HG03439 (cell line): ENCODE measurements at regions not wholly inside any gene's neighbourhood (a gene's known extent, or its start where the extent isn't known, plus 50 kb on each side); places are given as distances from the start of the nearest gene placed in this dataset.

Experiments used
- ATAC-seq: cut with Tn5 transposase; IDR thresholded peaks from one replicate; pipeline ENCODE4 v1.9.1; 2021; ENCODE audit warnings: mild to moderate bottlenecking, moderate library complexity; ENCODE audit not compliant: unreplicated experiment

DNA sequence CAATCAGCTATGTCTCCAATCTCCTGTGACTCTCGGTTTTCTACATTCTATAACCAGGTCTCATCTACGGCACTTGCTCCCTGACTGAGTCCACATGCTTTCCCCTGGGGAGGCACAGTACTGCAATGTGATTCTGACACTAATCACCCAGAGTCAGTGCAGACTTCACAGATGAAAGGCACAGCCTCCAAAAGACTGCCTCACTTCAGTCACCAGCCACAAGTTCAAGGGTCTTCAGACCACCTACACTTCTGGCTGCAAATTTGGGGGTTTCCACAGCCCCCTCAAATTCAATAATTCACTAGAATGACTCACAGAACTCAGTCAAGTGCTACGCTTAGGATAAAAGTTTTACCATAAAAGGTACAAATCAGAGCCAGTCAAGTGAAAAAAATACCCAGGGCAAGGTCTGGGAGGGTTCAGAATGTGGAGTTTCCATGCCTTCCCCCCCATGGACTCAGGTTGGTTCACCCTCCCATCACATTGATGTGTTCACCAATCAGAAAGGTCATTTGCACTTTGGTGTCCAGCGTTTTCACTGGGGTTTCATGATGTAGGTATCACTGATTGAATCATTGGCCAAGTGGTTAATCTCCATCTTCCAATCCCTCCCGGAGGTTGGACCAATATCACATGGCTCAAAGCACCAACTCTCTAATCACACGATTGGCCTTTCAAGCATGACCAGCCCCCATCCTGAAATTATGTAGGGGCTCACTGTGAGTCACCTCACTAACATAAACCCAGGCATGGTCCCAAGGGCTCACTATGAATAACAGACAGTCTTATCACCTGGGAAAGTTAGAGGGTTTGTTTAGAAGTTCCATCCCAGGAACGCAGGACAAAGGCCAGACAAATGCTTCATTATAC is 182.9 kb upstream of the CAMK1G start:
- ATAC-seq: no peak

DNA sequence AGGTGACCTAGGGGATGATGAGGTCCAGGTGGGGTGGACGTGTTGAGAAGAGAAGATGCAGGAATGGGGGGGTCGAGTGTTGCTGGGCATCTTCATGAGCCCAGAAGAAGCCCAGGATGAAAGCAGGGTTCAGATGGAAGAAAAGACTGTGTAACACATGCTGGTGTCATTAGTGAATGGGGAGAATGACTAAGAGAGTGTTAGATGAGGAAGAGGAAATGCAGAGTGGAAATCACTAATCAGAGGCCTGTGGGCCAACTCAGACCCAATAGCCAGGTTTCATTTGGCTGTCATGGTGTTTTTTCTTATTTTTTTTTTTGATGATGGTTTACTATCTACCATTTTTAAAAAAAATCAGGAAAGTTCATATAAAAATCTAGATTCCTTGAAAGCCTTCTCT is 180.8 kb upstream of the CAMK1G start:
- ATAC-seq: no peak

DNA sequence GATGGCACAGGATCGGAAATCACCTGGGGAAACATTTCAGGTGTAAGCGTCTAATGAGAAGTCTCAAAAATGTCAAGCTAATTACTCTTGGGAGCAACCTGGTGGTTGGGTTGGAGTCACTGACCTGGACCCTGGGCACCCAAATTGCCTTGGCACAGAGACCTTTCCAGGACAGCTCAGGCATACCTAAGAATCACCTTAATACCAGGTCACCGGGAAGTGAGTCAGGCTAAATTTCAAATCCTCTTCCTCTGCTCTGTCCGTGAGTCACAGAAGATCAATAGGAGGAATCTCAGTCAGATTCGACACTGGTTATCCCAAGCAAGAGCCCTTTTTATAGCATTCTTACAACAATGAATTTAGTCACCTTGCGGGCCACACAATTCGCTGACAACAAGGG is 179.6 kb upstream of the CAMK1G start:
- no peak for ATAC-seq

DNA sequence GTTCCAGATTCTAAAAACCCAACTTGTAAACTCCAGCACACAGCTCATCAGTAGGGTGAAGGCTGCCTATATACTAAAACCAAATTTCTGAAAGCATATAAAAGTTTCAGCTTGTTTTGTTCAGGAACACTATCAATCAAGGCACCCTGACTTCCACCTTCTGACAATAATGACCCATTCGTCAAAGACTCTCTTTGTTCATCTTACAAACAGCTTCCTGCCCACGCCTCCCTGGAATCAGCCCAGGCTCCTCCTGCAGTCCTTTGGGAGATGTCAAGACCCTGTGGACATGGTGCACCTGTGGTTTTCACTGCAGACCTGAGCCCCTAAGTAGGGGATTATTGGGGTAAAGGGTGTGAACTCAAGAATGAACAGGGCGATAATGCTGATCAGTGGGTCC is 178.9 kb upstream of the CAMK1G start:
- no peak for ATAC-seq

DNA sequence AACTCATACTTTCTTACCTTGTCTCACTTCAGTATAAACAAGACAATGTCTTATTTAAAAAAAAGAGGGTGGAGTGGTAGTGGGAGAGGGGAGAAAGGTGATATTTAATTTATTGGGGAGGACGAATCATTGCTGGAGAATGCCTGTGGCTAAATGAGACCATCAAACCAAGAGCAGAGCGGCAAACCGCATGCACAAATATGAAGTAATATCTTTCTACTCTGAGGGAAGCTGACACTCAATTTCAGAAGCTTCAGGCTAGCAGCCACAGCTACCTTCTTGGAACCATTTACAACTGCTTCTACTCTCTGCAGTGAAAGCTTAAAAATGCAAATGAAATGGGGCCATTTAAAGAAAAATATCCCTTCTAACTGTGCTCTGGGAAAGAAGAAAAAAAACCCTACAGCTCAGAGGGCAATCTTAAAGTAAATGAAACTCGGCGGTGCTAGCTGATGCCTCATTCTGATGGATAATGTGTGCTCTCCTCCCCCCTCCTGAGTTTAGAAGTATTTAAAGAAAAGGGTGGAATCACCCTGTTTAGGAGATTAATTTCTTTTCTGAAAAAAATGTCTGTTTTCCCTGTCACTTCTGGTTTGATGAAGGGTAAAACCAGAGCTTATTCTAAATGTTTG is 178.2 kb upstream of the CAMK1G start:
- ATAC-seq: no peak

DNA sequence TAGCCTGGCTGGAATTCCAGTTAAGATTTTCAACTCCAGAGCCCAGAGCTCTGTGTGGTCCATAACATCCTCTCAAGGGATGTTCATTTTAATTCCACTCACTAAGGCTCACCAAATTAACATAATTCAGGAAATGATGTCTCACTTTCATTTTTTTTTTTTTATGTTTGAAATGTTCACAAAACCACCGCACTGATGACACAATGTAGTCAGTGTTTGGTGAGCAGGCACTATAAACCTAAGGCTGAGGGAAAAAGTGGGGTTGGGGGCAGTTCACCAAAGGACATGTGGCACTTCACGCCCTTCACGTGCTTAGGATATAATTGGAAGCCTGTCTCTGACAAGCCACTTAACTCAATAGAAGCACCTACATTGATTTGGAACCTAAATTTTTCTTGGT is 177.3 kb upstream of the CAMK1G start:
- ATAC-seq: no peak

DNA sequence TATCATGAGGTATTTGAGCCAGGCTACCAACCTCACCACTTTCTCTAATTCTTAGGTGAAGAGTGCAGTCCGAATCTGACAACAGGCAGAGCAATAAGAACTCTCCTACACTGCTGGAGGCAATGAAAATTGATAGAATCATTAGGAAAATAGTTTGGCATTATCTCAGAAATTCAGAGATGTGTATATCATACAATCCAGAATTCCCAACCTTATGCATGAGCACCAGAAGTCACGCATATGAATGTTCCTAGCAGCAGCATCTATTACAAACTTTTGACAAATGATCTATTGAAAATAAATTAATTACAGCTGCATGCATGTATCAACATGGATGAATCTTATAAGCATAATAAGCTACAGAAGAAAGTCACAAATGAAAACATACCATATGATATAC is 176.9 kb upstream of the CAMK1G start:
- ATAC-seq: no peak

DNA sequence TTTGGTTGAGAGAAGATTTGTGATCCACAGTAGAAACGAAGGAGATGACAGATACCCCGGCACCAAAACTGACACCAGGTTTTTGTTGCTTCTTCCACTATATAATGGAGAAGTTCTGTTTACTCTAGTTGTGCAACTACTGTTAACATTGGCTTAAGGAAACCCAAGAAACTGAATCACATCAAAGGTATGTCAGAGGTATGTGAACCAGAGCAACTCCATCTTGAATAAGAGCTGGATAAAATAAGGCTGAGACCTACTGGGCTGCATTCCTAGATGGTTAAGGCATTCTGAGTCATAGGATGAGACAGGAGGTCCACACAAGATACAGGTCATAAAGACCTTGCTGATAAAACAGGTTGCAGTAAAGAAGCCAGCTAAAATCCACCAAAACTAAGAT is 173.7 kb upstream of the CAMK1G start:
- ATAC-seq: no peak

DNA sequence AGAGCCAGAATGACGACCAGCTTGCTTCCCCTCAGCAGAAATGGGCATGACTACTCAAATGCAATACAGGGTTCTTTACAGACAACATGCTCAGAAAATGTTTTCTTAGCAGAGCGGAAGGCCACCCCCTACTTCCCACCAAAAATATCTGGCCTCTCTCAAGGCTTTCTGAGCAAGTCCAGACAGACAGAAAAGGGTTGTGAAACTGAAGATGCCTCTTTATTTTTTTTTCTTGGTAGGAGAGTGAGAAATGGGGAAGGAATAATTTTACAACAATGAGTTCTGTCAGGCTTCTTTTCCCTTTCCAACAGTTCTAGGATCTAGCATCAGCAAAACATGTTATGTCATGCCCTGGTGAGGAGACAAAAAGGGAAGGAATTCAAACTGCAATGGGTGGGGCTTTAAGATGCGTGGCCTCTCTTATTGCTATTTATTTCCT is 172.0 kb upstream of the CAMK1G start:
- ATAC-seq: no peak

DNA sequence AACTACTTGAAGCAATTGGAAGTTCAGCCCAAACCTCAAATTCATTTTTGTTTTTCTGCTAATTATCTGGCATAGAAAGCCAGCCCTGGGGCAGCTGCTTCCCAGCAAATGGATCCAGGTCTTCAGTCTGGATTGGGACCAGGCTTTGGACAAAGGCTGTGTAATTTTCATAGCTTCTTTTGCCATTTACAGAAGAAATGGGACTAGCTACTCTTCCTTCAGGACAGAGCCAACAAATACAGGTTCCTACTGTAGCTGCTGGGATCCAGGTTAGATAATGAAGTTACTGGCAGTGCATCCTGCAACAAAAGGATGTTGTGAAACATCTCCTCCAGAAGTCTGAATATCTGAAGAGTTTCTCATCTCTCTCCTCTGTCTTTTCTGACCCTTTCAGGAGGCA is 171.5 kb upstream of the CAMK1G start:
- ATAC-seq: no peak

DNA sequence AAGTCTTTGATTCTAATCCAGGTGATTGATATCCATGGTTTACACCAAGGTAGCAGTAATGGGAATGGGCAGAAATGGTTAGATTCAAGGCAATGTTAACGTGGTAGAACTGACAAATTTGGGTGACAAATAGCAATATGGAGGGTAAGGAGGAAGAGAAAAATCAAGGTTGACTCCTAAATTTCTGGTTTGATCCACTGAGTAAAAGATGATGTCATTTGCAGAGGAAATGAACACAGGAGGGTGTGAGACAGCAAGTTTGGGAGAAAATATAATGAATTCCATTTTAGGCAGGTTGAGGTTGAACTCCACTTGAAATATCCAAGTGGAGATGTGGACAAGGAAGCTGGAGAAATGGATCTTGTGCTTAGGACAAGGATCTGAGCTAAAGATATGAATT is 170.9 kb upstream of the CAMK1G start:
- no peak for ATAC-seq

DNA sequence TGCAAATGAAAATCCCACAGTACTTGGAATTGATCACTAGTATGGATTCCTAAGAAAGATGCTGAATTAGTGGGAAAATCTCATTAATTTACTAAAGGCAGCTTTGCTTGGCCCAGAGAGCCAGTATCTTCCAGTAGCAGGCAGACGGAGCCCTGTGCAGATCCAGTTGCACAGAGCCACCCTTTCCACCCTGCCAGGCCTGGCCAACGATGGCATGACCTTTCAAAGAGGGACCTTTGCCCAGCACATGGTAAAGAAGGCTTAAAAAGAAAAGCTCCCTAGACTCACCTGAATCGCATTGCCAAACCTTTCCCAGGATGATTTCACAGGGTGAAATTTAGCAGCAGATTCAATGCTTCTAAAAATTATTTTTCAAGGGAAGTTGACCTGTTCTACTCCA is 170.5 kb upstream of the CAMK1G start:
- no peak for ATAC-seq

DNA sequence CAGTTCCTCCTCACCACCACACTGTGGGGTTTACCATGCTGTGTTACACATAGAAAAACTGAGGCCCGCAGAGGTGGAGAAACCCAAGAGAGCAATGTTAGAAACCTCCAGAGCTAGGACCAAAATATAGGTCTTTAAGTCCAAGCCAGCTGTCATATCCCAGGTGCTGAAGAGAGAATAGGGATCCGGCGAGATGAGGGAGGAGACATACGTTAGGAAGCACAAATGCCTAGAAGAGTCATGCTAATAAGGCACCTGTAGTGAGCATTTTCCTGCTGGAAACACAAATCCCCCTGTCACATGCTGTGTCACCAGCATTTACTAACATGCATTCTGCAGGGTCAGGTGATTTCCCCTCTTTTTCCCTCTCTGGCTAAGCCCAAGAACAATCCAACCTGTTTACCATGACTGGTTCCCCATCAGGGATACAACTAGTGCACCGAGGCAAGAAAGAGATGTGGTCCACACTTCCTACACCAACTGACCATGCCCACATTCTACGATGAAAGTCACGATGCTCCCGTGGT is 168.6 kb upstream of the CAMK1G start:
- no peak for ATAC-seq

DNA sequence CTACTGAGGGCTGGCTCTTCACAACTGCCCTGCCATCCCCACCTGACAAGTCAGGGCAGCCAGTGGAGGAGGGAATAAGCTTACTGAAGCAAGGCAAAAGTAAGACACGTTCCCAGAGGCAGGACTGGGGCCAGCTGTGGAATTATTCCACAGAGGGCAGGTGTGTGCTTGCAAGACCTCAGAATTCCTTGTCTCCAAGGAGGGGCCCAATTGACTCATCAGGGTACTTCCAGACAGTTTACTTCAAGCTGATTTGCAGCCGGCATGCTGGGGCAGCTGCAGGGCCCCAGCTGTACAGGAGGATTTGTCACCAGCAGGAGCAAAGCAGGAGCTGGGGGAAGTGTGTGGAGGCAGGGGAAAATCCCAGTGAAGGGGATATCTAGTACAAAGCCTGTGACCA is 167.5 kb upstream of the CAMK1G start:
- ATAC-seq: no peak

DNA sequence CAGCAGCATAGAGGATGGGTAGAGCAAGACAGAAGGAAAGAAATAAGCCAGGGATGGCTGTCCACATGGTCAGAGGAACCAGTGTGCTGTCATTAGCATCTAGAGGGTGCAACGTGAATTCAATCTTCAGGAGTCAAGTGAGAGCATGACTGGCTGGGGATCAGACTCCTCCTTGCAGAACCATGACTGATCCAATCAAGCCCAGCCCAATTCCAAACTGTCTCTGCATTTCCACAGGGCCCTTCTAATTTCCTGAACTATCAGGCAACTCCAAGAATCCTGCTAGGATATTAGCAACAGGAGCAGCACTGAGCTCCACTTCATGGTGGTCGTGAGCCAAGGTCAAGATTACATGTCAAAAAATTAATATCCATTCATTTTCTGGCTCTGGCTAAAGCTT is 166.8 kb upstream of the CAMK1G start:
- ATAC-seq: no peak

DNA sequence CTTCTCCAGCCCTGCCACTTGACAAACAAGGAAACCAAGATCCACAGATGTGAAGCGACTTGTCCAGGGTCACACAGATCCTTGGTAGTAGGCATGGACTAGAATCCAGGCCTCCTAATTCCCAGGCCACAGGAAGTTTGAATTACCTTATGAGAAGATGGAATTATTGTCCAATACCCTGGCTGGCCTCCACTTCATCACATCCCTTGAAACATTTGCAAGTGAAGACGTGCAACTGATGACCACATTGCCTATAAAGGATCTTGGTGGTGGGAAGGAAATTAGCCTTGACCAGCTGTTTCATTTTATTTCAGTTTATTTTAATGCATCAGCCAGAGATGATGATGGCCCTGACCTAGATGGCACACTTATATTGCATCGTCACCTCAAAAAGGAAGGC is 165.8 kb upstream of the CAMK1G start:
- no peak for ATAC-seq

DNA sequence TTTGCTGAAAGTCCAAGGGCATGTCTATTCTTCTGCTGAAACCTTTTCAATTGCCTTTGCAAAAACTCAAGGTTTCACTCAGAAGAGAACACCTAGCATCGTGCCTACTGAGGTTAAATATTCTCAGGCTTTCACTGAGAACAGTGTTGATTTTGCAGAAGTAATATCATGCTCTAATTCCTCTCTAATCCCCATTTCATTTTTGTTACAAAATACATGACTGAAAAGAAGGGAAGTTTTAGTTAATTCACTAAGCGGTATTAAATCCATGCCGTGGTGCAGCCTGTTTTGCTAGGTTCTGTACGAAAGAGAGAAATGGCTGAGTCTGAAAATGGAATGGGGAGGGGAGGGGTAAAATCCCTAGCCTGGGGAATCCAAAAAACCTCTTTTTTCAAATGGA is 163.2 kb upstream of the CAMK1G start:
- ATAC-seq: no peak

DNA sequence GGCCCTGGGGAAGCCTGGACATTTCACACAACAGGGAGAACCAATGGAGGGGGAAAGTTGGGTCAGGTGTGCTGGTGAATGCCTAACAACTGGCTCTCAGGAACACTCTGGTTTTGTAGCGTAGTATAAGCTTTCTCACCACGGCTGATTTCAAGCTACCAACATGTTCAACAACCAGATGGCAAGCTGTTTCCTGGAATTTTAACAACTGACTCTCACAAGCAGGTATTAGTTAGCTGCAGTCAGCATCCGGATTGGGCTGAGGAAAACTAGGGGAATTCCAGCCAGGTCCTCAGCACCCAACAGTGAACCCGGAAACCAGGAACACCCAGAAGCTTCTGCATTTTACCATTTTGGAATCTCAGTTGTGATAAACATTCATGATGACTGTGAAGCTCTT is 162.3 kb upstream of the CAMK1G start:
- ATAC-seq: no peak

DNA sequence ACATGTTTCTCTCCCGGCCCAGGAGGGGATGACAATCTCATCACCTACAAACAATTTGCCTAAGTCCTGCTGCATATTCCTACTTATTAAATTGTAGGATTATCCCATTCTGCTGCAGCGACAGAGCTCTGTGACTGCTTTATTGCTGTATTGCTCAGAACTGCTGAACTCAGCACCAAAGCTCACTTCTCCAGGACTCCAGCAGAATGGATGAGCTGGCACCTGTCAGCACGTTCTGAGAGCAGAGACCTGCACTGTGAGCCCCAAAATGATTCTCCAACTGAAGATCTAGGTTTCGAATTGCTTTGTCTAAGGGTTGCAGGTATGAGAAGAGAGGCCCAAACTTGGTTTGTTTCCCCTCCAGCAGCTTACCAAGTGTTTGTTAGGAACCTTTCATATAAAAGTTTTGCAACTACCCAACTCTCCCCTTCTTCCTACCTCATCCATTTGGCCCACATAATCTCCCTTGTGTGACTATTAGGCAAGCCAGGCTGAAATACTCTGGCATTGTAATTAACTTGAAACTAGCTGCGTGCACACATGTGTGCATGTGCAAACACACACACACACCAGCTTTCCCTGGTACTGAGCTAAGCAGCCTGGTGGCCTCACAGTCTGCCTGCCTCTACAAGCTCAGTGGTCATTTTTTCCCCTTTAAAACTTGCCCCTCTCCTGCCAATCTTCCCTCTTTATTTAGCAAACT is 161.4 kb upstream of the CAMK1G start:
- no peak for ATAC-seq

DNA sequence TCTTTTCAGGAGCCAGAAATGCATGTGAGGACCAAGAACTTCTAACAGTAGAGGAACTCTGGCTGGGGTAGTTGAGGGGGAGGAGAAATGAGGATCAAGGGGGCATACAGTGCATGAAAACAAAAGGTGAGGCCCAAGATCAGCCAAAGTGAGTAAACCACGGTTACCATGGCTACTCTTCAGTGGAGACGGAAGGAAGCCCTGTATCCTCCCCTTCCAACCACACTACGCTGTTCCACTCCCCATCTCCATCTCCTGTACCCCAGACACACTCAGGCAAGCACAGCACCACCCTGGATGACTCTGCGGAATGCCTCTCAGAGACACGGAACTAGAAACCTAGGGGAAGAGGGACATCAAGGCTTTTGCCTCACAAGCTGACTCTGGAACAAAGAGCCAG is 157.6 kb upstream of the CAMK1G start:
- ATAC-seq: no peak

DNA sequence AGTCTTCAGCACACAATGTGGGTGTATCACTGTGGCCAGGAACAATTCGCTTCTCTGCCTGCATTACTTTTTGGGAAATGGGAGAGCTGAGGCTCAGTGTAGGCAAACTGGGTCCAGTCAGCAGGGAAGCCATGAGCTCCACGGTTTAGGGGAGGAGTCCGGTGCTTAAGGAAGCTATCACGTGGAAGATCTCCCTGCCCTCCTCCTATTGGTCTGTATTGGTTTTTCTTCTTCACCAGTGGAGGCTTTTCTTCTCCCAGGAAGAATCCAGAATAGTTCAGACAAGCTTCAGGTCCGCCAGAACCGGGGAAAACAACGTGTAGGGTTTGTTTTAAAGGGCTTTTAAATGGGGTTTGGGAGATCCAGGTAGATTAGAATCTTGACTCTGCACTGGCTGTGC is 156.2 kb upstream of the CAMK1G start:
- no peak for ATAC-seq

DNA sequence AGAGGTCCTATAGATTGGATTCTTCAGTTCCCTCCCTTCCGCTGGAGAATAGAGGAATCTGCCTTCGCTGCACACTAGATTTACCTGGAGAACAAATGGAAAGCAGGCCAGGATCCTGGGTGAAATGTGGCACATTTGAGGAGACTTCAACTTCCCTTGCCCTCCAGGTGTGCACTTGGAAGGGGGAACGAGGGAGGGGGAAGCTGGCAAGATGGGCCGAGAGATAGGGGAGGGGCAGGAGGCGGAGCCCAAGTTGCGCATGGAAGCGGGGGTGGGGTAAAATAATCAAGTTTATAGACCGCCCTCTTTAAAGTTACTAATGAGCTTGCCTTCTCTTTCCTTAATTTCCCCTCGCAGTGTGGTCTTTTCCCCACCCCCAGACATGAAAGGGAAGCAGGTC is 155.7 kb upstream of the CAMK1G start:
- ATAC-seq: no peak
